HTR-8/SVneo (cell line): ENCODE measurements at regions not wholly inside any gene's neighbourhood (a gene's known extent, or its start where the extent isn't known, plus 50 kb on each side); places are given as distances from the start of the nearest gene placed in this dataset.
"Not testable (repeated sequence)": the region's sequence is repeated elsewhere in the genome, so short reads cannot be mapped to it uniquely, and the experiment has no call there.

Experiments used
- DNase-seq: peaks from one replicate; pipeline ENCODE4 v3.0.0; 2011; ENCODE audit warnings: low spot score, mixed read lengths; ENCODE audit not compliant: insufficient read length
- FAIRE-seq: peaks from 2 replicates; lab custom pipeline; 2011; peaks lifted over from hg19 to GRCh38; lab: Jason Lieb, UNC

- peak; percentile 52 for FAIRE-seq
- not testable (repeated sequence) for DNase-seq
These were observed 56.2 kb upstream of the DDAH1 start for GRCh38 chr1:85520826-85521820.

GRCh38 chr1:85522458-85522857 lies 57.5 kb upstream of the DDAH1 start:
- not testable (repeated sequence) for DNase-seq, FAIRE-seq

GRCh38 chr1:85523061-85523460 lies 57.5 kb upstream of the CCN1 start:
- not testable (repeated sequence) for DNase-seq, FAIRE-seq

- FAIRE-seq, DNase-seq: not testable (repeated sequence)
These were observed 56.2 kb upstream of the CCN1 start for GRCh38 chr1:85524281-85524886.

GRCh38 chr1:85525591-85525991 lies 55.0 kb upstream of the CCN1 start:
- FAIRE-seq, DNase-seq: not testable (repeated sequence)

- FAIRE-seq, result not testable (repeated sequence)
These were observed 54.3 kb upstream of the CCN1 start for GRCh38 chr1:85526216-85526615.

GRCh38 chr1:85527145-85527544 lies 53.4 kb upstream of the CCN1 start:
- FAIRE-seq, result peak; percentile 46
- not testable (repeated sequence) for DNase-seq

More at GRCh38 chr1:85526216-85526615, 54.3 kb upstream of the CCN1 start:
- not testable (repeated sequence) for DNase-seq
